GM18868 (cell line): ENCODE measurements at regions not wholly inside any gene's neighbourhood (a gene's known extent, or its start where the extent isn't known, plus 50 kb on each side); places are given as distances from the start of the nearest gene placed in this dataset.

Source experiments
- ATAC-seq: cut with Tn5 transposase; IDR thresholded peaks from one replicate; pipeline ENCODE4 v1.9.1; 2021; ENCODE audit warnings: mild to moderate bottlenecking, moderate library complexity; ENCODE audit not compliant: unreplicated experiment

GRCh38 chr16:59783191-59783590 is 1049.1 kb upstream of the GOT2 start:
- no peak for ATAC-seq

GRCh38 chr16:59773330-59773729 is 1039.2 kb upstream of the GOT2 start:
- no peak for ATAC-seq

GRCh38 chr16:59759296-59759695 is 1025.2 kb upstream of the GOT2 start:
- no peak for ATAC-seq

GRCh38 chr16:59758848-59759247 is 1024.7 kb upstream of the GOT2 start:
- ATAC-seq: no peak

GRCh38 chr16:59754854-59755253 is 1020.7 kb upstream of the GOT2 start:
- ATAC-seq: no peak

GRCh38 chr16:59749662-59750336 is 1015.7 kb upstream of the GOT2 start:
- no peak for ATAC-seq

- no peak for ATAC-seq
Measured at GRCh38 chr16:59748531-59748930, 1014.4 kb upstream of the GOT2 start.

- ATAC-seq: no peak
Measured at GRCh38 chr16:59743504-59743903, 1009.4 kb upstream of the GOT2 start.

- no peak for ATAC-seq
Measured at GRCh38 chr16:59740858-59741257, 1006.7 kb upstream of the GOT2 start.

- no peak for ATAC-seq
Measured at GRCh38 chr16:59737274-59737673, 1003.2 kb upstream of the GOT2 start.

GRCh38 chr16:59733321-59733720 is 999.2 kb upstream of the GOT2 start:
- no peak for ATAC-seq

- ATAC-seq: no peak
Measured at GRCh38 chr16:59729613-59730012, 995.5 kb upstream of the GOT2 start.

- ATAC-seq: no peak
Measured at GRCh38 chr16:59719121-59719520, 985.0 kb upstream of the GOT2 start.

GRCh38 chr16:59707436-59708226 is 973.5 kb upstream of the GOT2 start:
- no peak for ATAC-seq

- ATAC-seq: no peak
Measured at GRCh38 chr16:59701963-59702930, 968.1 kb upstream of the GOT2 start.

GRCh38 chr16:59699786-59700185 is 965.7 kb upstream of the GOT2 start:
- ATAC-seq: no peak

GRCh38 chr16:59698346-59699020 is 964.4 kb upstream of the GOT2 start:
- ATAC-seq: no peak

GRCh38 chr16:59697761-59698160 is 963.6 kb upstream of the GOT2 start:
- ATAC-seq: no peak

GRCh38 chr16:59697236-59697635 is 963.1 kb upstream of the GOT2 start:
- ATAC-seq: no peak

- ATAC-seq: no peak
Measured at GRCh38 chr16:59696495-59696894, 962.4 kb upstream of the GOT2 start.

- no peak for ATAC-seq
Measured at GRCh38 chr16:59690216-59690615, 956.1 kb upstream of the GOT2 start.
